HG03521 (cell line): ENCODE measurements at regions not wholly inside any gene's neighbourhood (a gene's known extent, or its start where the extent isn't known, plus 50 kb on each side); places are given as distances from the start of the nearest gene placed in this dataset.
A peak's percentile ranks its signal among the peaks of the same experiment; 100 is the strongest.
"Not testable (repeated sequence)": the region's sequence is repeated elsewhere in the genome, so short reads cannot be mapped to it uniquely, and the experiment has no call there.

Source experiments
- ATAC-seq: cut with Tn5 transposase; IDR thresholded peaks from one replicate; pipeline ENCODE4 v1.9.1; 2021; ENCODE audit warnings: mild to moderate bottlenecking, moderate library complexity; ENCODE audit not compliant: unreplicated experiment

DNA sequence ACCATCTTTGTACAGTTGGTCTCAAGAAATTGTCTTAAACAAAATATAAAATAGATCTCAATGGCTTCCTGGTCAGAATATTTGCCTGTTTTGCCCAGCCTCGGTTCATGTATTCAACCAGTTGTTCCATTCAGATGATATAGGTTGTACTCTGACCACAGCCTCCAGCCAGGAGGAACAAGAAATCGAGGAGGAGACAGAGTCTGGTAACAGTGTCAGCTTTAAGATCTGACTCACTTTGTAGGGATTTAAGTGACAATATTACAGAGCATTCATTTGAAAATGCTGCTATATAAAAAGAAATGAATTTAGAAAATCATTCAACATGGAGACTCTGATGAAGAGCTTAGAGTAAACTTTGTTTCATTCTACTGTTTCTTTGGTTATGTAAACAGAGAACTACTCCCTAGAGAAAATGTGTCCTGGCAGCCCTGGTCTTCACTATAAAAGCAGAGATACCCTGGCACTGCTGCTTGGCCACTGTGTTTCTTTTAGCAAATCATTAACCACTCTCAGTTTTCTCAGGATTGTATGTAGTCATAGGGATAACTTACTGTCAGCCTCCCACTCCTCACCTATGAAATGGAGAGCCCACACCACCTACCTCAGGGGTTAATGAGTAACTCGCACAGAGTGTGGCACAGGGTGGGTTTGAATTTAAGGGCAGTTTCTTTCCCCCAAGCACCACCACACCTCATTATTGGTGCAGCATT lies 53.5 kb downstream of the PAGE2 start:
- no peak for ATAC-seq

DNA sequence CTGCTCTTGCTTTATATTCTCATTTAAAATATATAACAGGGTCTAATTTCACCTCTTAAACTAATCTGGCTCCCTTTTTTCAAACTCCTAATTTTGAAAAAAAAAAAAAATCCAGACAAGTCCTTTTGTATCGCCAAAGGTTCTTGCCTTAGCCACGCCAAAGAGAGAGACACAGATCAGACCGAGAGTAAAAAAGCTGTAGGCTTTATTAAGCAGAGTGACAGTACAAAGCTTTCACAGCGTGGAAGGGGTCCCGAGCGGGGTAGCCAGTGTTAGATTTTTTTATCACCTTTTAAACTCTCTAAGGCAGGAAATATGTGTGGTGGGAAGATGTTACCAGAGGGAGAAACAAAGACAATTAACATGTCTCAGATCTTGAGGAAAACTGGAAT lies 54.1 kb downstream of the PAGE2 start:
- ATAC-seq, result no peak

DNA sequence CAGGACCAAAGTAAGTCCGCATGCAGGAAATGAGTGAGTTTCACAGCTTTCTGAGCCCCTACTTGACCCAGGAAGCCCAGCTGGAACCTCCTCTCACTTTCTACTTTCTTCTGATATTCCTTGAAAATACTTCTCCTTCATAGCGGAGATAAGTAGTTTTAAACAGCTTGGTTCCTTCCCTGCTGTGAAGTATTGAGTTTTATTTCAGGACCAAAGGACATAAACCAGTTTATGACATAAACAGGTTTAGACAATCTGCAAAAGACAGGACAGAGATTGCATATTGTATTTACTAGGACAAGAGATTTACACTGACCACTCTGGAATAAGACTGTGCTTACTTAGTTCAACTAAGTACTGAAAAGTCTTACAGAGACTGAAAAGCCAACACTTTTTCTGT lies 54.8 kb downstream of the PAGE2 start:
- ATAC-seq, result no peak

DNA sequence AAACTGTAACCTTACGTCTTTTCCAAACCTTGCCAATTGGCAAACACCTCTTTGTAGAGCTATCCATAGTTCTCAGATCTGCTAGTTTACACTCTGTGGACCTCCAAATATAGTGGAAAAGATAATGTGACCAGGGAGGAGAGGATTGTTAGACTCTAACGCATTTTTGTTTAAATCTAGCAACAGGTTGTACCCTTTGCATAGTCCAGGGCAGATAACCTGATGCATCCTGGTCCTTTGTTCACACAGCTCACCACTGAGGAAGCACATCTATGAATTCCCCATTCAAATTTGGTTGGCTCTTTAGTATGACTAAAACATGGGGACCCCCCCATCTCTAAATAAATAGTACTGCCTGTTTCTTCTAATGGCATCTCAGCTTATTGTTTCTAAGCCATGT lies 55.9 kb downstream of the PAGE2 start:
- no peak for ATAC-seq

DNA sequence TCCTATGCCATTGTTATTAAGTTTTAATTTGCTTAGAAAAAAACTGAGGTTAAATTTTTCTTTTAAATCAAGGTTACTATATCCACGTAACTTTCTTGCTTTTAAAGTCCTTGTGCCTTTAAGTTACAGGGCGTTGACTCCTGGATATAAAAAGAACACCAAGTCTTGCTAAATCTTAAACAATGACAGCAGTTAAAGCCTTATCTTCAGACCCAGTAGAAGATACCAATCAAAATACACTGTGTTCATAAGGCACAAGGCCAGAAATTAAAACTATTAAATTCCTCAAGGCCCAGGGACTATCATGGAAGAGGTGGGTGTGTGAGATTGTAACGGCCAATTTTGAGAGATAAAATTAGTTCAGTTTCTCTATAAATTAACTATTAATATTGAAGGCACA lies 60.4 kb downstream of the PAGE2 start:
- ATAC-seq, result no peak

DNA sequence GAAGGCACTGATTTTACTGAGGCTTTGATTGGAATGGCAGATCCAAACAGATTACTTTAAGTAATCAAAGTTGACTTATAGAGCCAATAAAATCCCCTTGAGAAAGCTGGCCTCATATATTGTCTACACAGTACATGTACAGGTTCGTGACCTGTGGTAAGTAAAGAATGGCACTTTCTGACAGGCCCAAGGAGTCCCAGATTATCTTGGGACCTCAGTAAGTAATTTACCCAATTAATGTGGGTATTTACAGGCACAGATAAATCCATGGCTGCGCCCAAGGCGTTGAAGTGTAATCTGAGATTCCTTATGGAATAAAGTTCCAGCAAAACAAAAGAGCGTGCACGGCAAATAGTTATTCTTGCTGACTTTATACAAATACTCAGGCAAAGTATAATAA lies 62.4 kb downstream of the PAGE2 start:
- ATAC-seq, result no peak

DNA sequence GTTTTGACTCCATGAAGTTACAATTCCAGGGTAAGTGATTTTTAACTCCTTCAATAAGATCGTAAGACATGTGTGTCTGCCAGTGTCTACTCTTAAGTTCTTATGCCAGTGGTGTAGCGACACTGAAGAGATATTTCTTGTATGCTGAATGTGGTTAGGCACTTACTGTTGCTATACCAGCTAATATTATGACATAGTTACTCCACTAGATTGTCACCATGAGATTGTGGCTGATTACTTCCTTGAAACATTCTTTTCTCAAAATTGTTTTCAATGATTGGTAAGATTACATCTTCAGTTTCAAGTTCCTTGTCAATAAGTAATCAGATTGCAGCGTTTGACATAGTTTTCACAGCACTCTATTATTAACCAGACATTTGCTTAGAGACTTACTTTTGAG lies 60.6 kb upstream of the PAGE5 start:
- ATAC-seq, result no peak

DNA sequence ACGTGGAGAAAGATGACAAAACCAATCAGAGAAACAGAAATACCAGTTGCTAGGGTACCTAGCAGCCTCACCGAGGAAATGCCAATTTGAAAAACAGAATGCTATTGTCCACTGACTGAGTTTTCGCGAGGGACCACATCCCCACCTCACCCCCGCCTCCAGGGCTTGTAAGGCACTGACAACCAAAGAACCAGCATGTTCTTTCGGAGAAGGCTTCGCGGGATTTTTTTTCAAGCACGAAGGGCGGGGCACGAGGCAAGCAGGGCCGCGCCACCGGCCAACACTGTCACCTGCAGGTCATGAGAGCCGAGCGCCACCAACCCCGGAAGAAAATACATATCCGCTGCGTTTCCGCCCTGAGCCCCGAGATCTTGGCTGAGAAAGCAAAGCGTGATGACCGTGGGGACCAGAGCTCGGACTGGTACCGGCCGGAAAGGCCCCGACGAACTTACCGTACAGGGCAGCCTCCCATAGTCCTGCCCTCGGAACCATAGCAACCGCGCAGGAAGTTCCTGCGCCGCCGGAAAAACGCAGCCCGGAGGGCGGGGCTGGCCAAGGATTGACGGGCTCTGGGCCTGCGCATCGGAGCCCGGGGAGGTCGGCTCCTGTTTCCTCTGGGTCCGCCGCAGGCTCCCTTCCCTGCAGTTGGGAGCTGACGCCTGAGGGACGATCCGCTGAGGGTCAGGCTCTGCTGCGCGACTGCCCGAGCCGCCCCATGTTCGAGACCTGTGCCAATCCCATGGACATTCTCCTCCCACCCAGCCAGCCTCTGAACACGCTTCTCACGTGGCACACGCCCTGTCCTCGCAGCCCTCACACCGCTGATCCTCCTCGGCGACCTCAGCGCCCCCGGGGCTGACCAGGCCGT lies 59.2 kb upstream of the PAGE5 start:
- ATAC-seq, result peak; percentile 89

DNA sequence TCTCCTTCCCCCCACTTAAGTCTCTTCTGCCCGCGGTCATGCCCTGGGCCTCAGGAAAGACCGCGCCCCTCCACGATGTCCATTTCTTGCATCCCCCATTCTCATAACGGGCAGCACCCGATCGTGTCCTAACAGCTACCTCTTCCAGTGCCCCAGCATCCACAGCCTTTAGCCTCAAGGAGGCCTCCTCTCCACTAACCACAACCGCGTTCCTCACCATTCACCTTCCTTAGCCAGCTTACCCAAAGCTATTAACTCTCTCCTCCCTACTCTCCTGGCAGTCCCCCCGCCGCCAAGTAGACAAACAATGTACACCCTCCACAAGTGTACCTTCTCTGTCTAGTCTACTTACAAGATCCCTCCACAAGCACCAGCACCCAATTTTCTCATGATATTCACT lies 58.6 kb upstream of the PAGE5 start:
- no peak for ATAC-seq

DNA sequence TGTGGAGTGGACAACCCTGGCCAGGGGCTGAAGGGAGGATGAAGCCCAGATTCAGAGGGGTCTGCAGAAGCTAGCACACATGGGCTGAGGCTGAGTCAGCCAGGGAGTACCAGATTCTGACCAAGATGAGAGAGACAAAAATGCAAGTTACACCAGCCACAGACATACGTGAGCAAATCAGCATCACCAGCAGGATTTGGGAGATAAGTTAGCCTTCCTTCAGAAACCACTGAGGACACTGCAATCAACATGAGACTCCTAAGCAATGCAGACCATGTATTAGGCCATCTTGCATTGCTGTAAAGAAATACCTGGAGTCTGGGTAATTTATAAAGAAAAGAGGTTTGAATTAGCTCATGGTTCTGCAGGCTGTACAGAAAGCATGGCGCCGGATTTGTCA lies 57.0 kb upstream of the PAGE5 start:
- ATAC-seq, result no peak

DNA sequence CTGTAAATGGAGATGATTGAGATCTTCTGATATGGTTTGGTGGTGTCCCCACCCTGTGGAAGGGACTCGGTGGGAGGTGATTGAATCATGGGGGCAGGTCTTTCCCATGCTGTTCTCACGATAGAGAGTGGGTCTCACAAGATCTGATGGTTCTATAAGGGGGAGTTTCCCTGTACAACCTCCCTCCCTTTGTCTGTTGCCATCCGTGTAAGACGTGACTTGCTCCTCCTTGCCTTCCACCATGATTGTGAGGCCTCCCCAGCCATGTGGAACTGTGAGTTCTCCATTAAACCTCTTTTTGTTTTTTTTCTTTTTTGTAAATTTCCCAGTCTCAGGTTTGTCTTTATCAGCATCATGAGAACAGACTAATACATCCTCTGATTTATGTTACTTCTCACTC lies 55.1 kb upstream of the PAGE5 start:
- not testable (repeated sequence) for ATAC-seq

DNA sequence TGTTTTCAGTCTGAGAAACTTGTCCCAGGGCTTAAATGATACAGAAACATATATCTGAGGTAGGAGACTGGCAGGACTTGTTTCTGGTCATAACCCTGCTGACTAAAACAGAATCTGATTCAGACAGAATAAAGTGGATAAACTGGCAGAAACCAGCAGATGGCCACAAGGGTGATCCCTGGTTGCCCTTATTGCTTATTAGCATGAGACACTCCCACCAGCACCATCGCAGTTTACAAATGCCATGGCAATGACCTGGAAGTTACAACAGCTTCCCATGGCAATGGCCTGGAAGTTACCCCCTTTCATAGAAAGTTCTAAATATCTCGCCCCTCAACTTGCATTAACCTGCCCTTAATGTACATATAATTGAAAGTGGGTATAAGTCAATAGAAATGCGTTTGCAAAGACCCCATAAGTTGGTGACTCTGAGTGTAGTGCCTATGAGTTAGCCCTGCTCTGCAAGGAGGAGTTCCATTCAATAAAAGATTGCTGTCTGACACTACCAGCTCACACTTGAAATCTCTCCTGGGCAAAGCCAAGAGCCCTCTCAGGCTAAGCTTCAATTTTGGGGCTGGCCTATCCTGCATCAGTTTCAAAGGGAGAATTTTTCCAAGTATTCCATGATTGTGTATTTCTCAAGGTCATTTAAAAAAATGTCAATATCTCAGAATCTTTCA lies 52.9 kb upstream of the PAGE5 start:
- no peak for ATAC-seq

DNA sequence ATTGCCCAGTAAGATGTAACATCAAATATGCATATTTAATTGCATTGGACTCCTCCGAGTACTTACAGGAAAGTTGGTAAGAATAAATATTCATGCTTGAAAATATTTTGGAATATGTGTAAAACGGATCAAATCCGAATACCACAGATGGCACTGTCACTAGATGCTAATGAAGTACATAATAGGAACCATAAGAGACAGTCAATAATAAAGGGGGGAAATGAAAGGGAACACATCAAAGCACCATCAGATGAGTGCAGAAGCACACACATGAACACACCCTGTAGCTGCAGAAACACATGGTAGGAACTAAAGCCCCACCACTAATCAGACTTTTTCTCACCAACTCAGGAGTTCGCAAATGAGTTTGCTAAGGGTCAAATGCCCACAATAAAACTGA lies 52.2 kb upstream of the PAGE5 start:
- ATAC-seq, result no peak

DNA sequence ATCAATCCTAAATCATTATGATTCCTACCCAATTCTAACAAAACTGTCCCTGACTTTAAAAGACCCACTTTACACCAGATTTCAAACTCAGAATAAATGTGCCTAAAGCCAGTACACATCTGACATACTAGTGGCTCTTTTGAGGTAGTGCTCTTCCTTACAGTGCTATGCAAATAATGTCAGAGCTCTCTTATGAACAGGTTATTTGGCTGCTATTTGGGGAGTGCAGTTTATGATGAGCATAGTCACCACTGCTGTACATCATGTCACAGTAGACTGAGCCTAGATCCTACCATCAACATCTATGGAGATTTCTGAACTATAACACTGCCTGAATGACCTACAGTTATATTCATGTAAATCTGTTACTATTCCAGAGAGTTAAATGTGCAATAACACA lies 50.4 kb upstream of the PAGE5 start:
- ATAC-seq, result no peak
